Myocyte (in vitro differentiated cells): ENCODE measurements at regions not wholly inside any gene's neighbourhood (a gene's known extent, or its start where the extent isn't known, plus 50 kb on each side); places are given as distances from the start of the nearest gene placed in this dataset.

Experiments
- DNase-seq: peaks from one replicate; pipeline ENCODE4 v3.0.0-alpha.2; 2012; ENCODE audit warnings: low read depth

GRCh38 chr20:21995461-21995860 is 290.0 kb downstream of the PAX1 start:
- peak; percentile 56 for DNase-seq

- DNase-seq, result no peak
Observed at GRCh38 chr20:21994203-21994602, 288.7 kb downstream of the PAX1 start.

GRCh38 chr20:21982559-21982958 is 277.1 kb downstream of the PAX1 start:
- no peak for DNase-seq

GRCh38 chr20:21981597-21982344 is 276.3 kb downstream of the PAX1 start:
- DNase-seq, result peak; percentile 36

DNA sequence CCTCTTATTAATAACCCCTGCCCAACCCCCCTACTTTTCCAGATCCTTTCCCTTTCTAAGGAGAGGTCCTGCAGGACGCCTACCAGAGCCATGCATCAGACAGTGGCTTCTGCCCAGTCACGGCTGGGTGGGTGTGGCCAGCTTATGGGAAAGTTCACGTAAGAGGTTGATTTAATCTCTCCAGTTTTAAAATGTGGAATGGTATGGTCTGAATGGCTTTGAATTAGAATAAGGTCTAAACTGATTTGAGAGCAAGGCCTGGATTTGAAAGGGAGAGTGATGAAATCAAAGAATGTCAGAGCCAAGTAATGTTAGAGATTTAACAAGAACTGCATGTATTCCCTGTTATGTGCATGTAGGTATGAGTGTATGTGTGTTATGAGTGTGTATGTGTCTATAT is 275.7 kb downstream of the PAX1 start:
- no peak for DNase-seq

- peak; percentile 11 for DNase-seq
Observed at GRCh38 chr20:21971436-21971835, 266.0 kb downstream of the PAX1 start.

DNA sequence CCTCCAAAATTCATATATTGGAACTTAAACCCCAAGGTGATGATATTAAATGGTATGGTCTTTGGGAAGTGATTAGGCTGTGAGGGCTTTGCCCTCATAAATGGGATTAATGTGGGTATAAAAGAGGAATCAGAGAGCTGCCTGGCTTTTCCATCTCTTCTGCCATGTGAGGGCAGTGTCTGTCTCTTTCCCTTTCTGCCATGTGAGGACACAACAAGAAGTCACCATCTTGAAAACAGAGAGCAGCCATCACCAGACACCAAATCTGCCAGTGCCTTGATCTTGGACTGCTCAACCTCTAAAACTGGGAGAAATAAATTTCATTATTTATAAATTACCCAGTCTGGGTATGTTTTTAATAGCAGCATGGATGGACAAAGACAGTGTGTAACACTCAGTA is 263.0 kb downstream of the PAX1 start:
- DNase-seq, result peak; percentile 7

- DNase-seq, result no peak
Observed at GRCh38 chr20:21967481-21967880, 262.0 kb downstream of the PAX1 start.

GRCh38 chr20:21956591-21956990 is 251.1 kb downstream of the PAX1 start:
- DNase-seq, result no peak

GRCh38 chr20:21947406-21947805 is 241.9 kb downstream of the PAX1 start:
- DNase-seq, result no peak

DNA sequence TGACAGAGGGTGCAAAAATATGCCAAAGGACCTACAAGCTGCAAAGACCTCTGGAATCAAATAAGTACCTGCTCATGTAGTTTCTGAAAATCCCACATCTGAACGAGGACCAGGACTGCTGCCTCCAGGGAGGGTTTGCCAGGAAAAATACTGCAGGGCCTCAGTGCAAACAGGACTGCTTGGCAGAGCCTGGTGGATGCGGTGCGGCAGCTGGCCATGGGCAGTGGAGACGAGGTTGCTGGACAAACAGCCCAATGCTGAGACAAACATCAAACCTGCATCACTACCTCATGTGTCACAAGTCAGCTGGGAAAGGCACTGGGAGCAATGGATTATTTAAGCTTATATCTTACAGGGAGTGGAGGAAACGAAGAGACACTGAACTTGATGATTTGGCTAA is 238.8 kb downstream of the PAX1 start:
- peak; percentile 20 for DNase-seq

- DNase-seq, result no peak
Observed at GRCh38 chr20:21941941-21942805, 236.7 kb downstream of the PAX1 start.

- DNase-seq, result no peak
Observed at GRCh38 chr20:21936720-21937380, 231.4 kb downstream of the PAX1 start.

DNA sequence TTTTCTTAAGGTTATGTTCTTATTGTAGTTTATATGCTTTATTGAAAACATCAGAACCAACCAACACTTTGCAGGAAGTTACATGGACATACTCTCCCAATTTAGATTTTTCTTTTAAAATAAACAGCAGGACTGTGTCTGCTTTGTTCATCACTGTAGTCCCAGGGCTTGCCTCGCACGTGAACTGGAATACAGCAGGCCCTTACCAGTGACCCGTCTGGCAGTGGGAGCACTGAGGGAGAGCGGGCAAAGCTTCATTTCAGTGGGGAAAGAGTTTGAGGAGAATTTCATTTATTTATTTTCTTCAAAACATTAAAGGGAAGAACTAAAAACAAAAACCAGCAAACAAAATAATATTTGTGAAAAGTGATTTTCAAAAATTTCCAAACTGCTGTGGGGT is 230.8 kb downstream of the PAX1 start:
- no peak for DNase-seq

- DNase-seq, result no peak
Observed at GRCh38 chr20:21933526-21933925, 228.1 kb downstream of the PAX1 start.

- DNase-seq, result no peak
Observed at GRCh38 chr20:21921251-21921650, 215.8 kb downstream of the PAX1 start.

- no peak for DNase-seq
Observed at GRCh38 chr20:21920211-21920610, 214.7 kb downstream of the PAX1 start.

- no peak for DNase-seq
Observed at GRCh38 chr20:21918398-21918797, 212.9 kb downstream of the PAX1 start.

DNA sequence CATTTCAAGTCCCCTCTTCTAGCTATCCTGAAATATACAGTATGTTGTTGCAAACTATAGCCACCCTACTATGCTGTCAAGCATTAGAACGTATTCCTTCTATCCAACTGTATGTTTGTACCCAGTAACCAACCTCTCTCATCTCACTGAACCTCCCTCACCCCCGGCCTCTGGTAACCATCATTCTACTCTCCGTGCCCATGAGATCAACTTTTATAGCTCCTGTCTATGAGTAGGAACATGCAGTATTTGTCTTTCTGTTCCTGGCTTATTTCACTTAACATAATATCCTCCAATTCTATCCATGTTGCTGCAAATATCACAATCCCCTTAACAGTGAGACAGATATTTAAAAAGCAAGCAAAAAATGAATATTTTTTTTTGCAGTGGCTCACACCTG is 196.9 kb downstream of the PAX1 start:
- DNase-seq, result no peak

DNA sequence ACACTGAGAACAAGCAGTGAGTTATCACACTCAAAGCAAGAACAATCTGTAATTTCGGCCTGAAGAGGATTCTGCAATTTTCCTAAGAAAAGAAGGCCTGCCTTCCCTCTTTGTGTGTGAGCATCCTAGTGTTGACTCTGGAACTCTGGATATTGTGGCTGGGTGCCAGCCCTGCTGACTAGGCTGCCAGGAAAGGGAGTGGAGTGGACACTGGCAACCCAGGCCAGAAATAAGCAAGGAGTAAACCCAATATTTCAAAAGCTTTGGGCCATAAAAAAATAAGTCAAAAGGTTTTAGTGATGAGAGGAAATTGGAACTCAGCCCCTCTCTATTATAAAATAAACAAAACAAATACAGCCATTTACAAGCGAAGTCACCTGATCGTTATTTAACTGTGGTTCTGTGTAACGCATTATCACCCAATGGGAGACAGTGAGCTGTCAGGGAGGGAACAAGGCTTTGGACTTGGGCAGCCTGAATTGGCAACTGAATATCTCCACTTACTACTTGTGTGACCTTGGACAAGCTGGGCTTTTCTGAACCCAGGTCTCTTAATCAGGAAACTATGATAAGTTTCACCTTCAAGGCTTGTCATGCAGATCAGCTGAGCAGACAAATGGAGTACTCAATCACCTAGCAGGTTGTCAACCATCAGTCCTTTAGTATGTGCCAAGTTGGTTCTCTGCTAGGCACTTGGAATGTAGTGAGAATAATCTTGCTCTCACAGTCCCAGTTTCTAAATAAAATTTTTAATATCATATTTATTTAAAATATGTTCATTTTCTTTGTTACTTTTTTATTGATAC is 196.2 kb downstream of the PAX1 start:
- DNase-seq, result peak; percentile 24

GRCh38 chr20:21900431-21900830 is 195.0 kb downstream of the PAX1 start:
- no peak for DNase-seq
